B cell (primary cell): ENCODE measurements at regions not wholly inside any gene's neighbourhood (a gene's known extent, or its start where the extent isn't known, plus 50 kb on each side); places are given as distances from the start of the nearest gene placed in this dataset.

Source experiments
- ATAC-seq: fragments of 200-7000 bp; cut with Tn5 transposase; one replicate; pipeline ENCODE4 v1.10.0; 2021; ENCODE audit warnings: low read depth, mild to moderate bottlenecking, moderate number of reproducible peaks, moderate library complexity
- CTCF ChIA-PET: fragments of 350-600 bp; sonication (Branson Sonifier 250); formaldehyde crosslinking; loops from one replicate; lab custom pipeline; 2021; ENCODE audit warnings: antibody characterized with exemption, inconsistent platforms; lab: Charles Lee
- POLR2A ChIA-PET: fragments of 350-600 bp; sonication (Branson Sonifier 250); formaldehyde crosslinking; loops from one replicate; lab custom pipeline; 2021; ENCODE audit warnings: antibody characterized with exemption; lab: Charles Lee
- DNase-seq: peaks from one replicate; pipeline ENCODE4 v3.0.0; 2013
- H2AFZ ChIP-seq: 2 replicates; pipeline ENCODE4 v1.6.1; 2012; ENCODE audit warnings: mild to moderate bottlenecking, low read depth, low read length; ENCODE audit not compliant: insufficient read depth, poor library complexity, severe bottlenecking
- H3K27ac ChIP-seq, 2 donors: 1 replicate in 1 of 2; 2 replicates in 1 of 2; pipeline ENCODE4 v1.5.1; 2012 to 2013; ENCODE audit warnings: low read length in 2 of 2, mild to moderate bottlenecking in 2 of 2, moderate library complexity in 1 of 2
- H3K27me3 ChIP-seq, 4 experiments: fragments of 200-600 bp in 1 of 4; sonication (generic) in 1 of 4; replicated peaks in 1 of 4; 1 replicate in 2 of 4; 2 replicates in 2 of 4; pipeline versions ENCODE4 v1.6.1 to v1.7.0; 2013 to 2016; ENCODE audit warnings: low read length in 3 of 4, mild to moderate bottlenecking in 2 of 4, mixed read lengths in 1 of 4, moderate library complexity in 1 of 4; ENCODE audit not compliant: insufficient read depth in 4 of 4, control insufficient read depth in 3 of 4; ENCODE audit errors: control extremely low read depth in 1 of 4
- H3K36me3 ChIP-seq, 2 experiments: replicated peaks in 1 of 2; 1 replicate in 1 of 2; 2 replicates in 1 of 2; pipeline versions ENCODE4 v1.6.1 to v1.7.1; 2013; ENCODE audit warnings: low read length in 1 of 2; ENCODE audit not compliant: insufficient read depth in 2 of 2, control insufficient read depth in 1 of 2; ENCODE audit errors: control extremely low read depth in 1 of 2, extremely low read depth in 1 of 2
- H3K4me1 ChIP-seq, 2 donors: fragments of 200-600 bp in 1 of 2; sonication (generic) in 1 of 2; 1 replicate in 1 of 2; 2 replicates in 1 of 2; pipeline versions ENCODE4 v1.5.1 to v1.6.1; 2013 to 2017; ENCODE audit warnings: low read length in 2 of 2; ENCODE audit not compliant: control insufficient read depth in 2 of 2, insufficient read depth in 2 of 2
- H3K4me2 ChIP-seq: replicated peaks from 2 replicates; pipeline ENCODE3; 2012; ENCODE audit warnings: mild to moderate bottlenecking, low read depth, low read length; ENCODE audit not compliant: poor library complexity, severe bottlenecking
- H3K4me3 ChIP-seq, 5 experiments: fragments of 200-600 bp in 1 of 5; sonication (generic) in 1 of 5; 1 replicate in 3 of 5; 2 replicates in 2 of 5; pipeline versions ENCODE4 v1.5.1 to v1.7.0; 2011 to 2016; ENCODE audit warnings: low read length in 4 of 5, mild to moderate bottlenecking in 4 of 5, low read depth in 2 of 5, control low read depth in 1 of 5, moderate library complexity in 1 of 5; ENCODE audit not compliant: insufficient read depth in 1 of 5; ENCODE audit errors: control extremely low read depth in 1 of 5, extremely low read depth in 1 of 5
- H3K79me2 ChIP-seq: fragments of 200-600 bp; sonication (generic); one replicate; pipeline ENCODE4 v1.6.0; 2016; ENCODE audit warnings: low read length; ENCODE audit not compliant: control insufficient read depth, insufficient read depth
- H3K9ac ChIP-seq: fragments of 200-600 bp; sonication (generic); 2 replicates; pipeline ENCODE4 v1.6.1; 2017; ENCODE audit warnings: mild to moderate bottlenecking, low read length, moderate library complexity
- H3K9me3 ChIP-seq, 3 donors: one replicate each; pipeline versions ENCODE4 v1.6.1 to v1.7.1; 2013; ENCODE audit warnings: low read length in 2 of 3; ENCODE audit not compliant: control insufficient read depth in 2 of 3, insufficient read depth in 1 of 3; ENCODE audit errors: control extremely low read depth in 1 of 3
- H4K20me1 ChIP-seq: 2 replicates; pipeline ENCODE4 v1.6.0; 2012; ENCODE audit warnings: mild to moderate bottlenecking, low read length; ENCODE audit not compliant: insufficient read depth, control insufficient read depth, poor library complexity, severe bottlenecking
- H3K27ac Mint-ChIP-seq: one replicate; pipeline ENCODE4 v1.8.0; 2021; ENCODE audit warnings: mixed read lengths
- H3K27me3 Mint-ChIP-seq: one replicate; pipeline ENCODE4 v1.8.0; 2021; ENCODE audit warnings: mixed read lengths
- H3K4me1 Mint-ChIP-seq: one replicate; pipeline ENCODE4 v1.8.0; 2021; ENCODE audit warnings: mixed read lengths
- H3K4me3 Mint-ChIP-seq: one replicate; pipeline ENCODE4 v1.8.0; 2021; ENCODE audit warnings: mixed read lengths
- H3K9me3 Mint-ChIP-seq: one replicate; pipeline ENCODE4 v1.8.0; 2022; ENCODE audit warnings: mixed read lengths; ENCODE audit not compliant: insufficient read depth
- CTCF ChIP-seq: fragments of 200-600 bp; IDR thresholded peaks from one replicate; pipeline ENCODE4 v1.8.0; 2022; ENCODE audit warnings: antibody characterized with exemption, mild to moderate bottlenecking
- EZH2 ChIP-seq: IDR thresholded peaks from 2 replicates; pipeline ENCODE4 v1.6.1; 2012; ENCODE audit warnings: borderline replicate concordance, low read depth, mild to moderate bottlenecking, moderate library complexity, low read length; ENCODE audit not compliant: insufficient read depth, poor library complexity, severe bottlenecking
- WGBS: methylation state at CpG from one replicate; pipeline ENCODE4 v1.1.5; 2013; ENCODE audit warnings: missing lambda C conversion rate; ENCODE audit not compliant: insufficient coverage; 5-methylcytosine and 5-hydroxymethylcytosine counted together
- intact Hi-C: fragments of 100-400 bp; cut with micrococcal nuclease; formaldehyde crosslinking; loops from one replicate; pipeline ENCODE4 v1.10.0; 2022

- Histone ChIP-seq H4K20me1 (no peaks in the 10 kb centered on the region), H2AFZ (no peak overlapping the region), H3K9ac (no peak overlapping the region), H3K4me1 (no peaks in the 10 kb centered on the region), H3K9me3 (peaks cover 0 to 5% (median 0%) of the 10 kb centered on the region in 3 donors), H3K27me3 (no peaks in the 10 kb centered on the region), H3K4me3 (no peak overlapping the region), H3K36me3 (no peaks in the 10 kb centered on the region), H3K79me2 (no peaks in the 10 kb centered on the region), H3K4me2 (no peak overlapping the region), H3K27ac (no peak overlapping the region)
- ChIA-PET CTCF (no interaction called here), POLR2A (no interaction called here)
- H3K9me3 Mint-ChIP-seq, result peaks cover 2% of the 10 kb centered on the region
- no CpG with 5 or more reads among the region's 3 CpGs for WGBS
- DNase-seq (no peak), ATAC-seq (no peak)
- H3K4me3 Mint-ChIP-seq, result no peak overlapping the region
- no peaks in the 10 kb centered on the region for H3K27me3 Mint-ChIP-seq
- no peaks in the 10 kb centered on the region for H3K4me1 Mint-ChIP-seq
- no peak for TF ChIP-seq CTCF
- TF ChIP-seq EZH2, result no peak
- intact Hi-C loops, result no loop called here
- no peak overlapping the region for H3K27ac Mint-ChIP-seq
Observed at GRCh38 chr6:90905351-90905750, 318.5 kb upstream of the MAP3K7 start.

GRCh38 chr6:90900034-90900433 lies 313.2 kb upstream of the MAP3K7 start:
- ATAC-seq (no peak), DNase-seq (no peak)
- Histone ChIP-seq H3K27me3 (no peaks in the 10 kb centered on the region), H3K4me2 (no peak overlapping the region), H3K9ac (no peak overlapping the region), H3K9me3 (no peaks in the 10 kb centered on the region), H3K36me3 (no peaks in the 10 kb centered on the region), H3K79me2 (no peaks in the 10 kb centered on the region), H3K4me3 (no peak overlapping the region), H4K20me1 (no peaks in the 10 kb centered on the region), H2AFZ (no peak overlapping the region), H3K4me1 (no peaks in the 10 kb centered on the region), H3K27ac (no peak overlapping the region)
- intact Hi-C loops, result no loop called here
- WGBS, result no CpG with 5 or more reads among the region's 2 CpGs
- CTCF ChIA-PET, result interaction anchor here (0.6 kb wide), 1 partner anchor 8 kb away, joined by 3 read pairs; no protein-coding TSS in a partner anchor
- POLR2A ChIA-PET, result no interaction called here
- peaks cover 2% of the 10 kb centered on the region for H3K9me3 Mint-ChIP-seq
- H3K27me3 Mint-ChIP-seq, result peaks cover 6% of the 10 kb centered on the region
- H3K4me1 Mint-ChIP-seq, result no peaks in the 10 kb centered on the region
- H3K4me3 Mint-ChIP-seq, result no peak overlapping the region
- TF ChIP-seq CTCF, result no peak
- no peak for TF ChIP-seq EZH2
- no peak overlapping the region for H3K27ac Mint-ChIP-seq
